ENCODE measurements at regions not wholly inside any gene's neighbourhood (a gene's known extent, or its start where the extent isn't known, plus 50 kb on each side); places are given as distances from the start of the nearest gene placed in this dataset.

- H3K36me3 ChIP-seq (ENCODE audit: control insufficient read depth, insufficient read depth, low read length): no peaks in the 10 kb centered on the region
- H3K4me3 ChIP-seq (replicated peaks; ENCODE audit: low read depth, low read length): no peak overlapping the region
- H3K27me3 ChIP-seq (replicated peaks; ENCODE audit: control insufficient read depth, insufficient read depth, low read length): peaks cover 2% of the 10 kb centered on the region; the same call in 1 of the 2 replicates
- TF ChIP-seq CTCF (IDR thresholded peaks at IDR 0.05; ENCODE audit: insufficient read depth, low read length, poor library complexity, severe bottlenecking): no peak
- no peak for DNase-seq (ENCODE audit: extremely low read depth, insufficient read length)
Measured at GRCh38 chr12:106006382-106006781, 132.4 kb downstream of the NUAK1 start.

- no peak for DNase-seq (ENCODE audit: extremely low read depth, insufficient read length)
- no peak overlapping the region for H3K4me3 ChIP-seq (replicated peaks; ENCODE audit: low read depth, low read length)
- no peak for TF ChIP-seq CTCF (IDR thresholded peaks at IDR 0.05; ENCODE audit: insufficient read depth, low read length, poor library complexity, severe bottlenecking)
Measured at GRCh38 chr12:106006940-106007339, 131.8 kb downstream of the NUAK1 start.

GRCh38 chr12:106010741-106011140, 128.0 kb downstream of the NUAK1 start:
- no peaks in the 10 kb centered on the region for H3K27me3 ChIP-seq (replicated peaks; ENCODE audit: control insufficient read depth, insufficient read depth, low read length)
- DNase-seq (ENCODE audit: extremely low read depth, insufficient read length): no peak
- H3K36me3 ChIP-seq (ENCODE audit: control insufficient read depth, insufficient read depth, low read length): no peaks in the 10 kb centered on the region
- H3K4me3 ChIP-seq (replicated peaks; ENCODE audit: low read depth, low read length): no peak overlapping the region
- no peak for TF ChIP-seq CTCF (IDR thresholded peaks at IDR 0.05; ENCODE audit: insufficient read depth, low read length, poor library complexity, severe bottlenecking)

More at GRCh38 chr12:106006940-106007339, 131.8 kb downstream of the NUAK1 start:
- H3K27me3 ChIP-seq (replicated peaks; ENCODE audit: control insufficient read depth, insufficient read depth, low read length): no peaks in the 10 kb centered on the region; the same call in 1 of the 2 replicates
- no peaks in the 10 kb centered on the region for H3K36me3 ChIP-seq (ENCODE audit: control insufficient read depth, insufficient read depth, low read length)
